ENCODE measurements at regions not wholly inside any gene's neighbourhood (a gene's known extent, or its start where the extent isn't known, plus 50 kb on each side); places are given as distances from the start of the nearest gene placed in this dataset.
"Not testable (repeated sequence)": the region's sequence is repeated elsewhere in the genome, so short reads cannot be mapped to it uniquely, and the experiment has no call there.

- in situ Hi-C loops (cut with HindIII; ENCODE audit: low pct_unique_long_range_greater_than_20kb, low sequenced_read_pairs), result no loop called here
- DNase-seq (ENCODE audit: low read depth, low spot score), result no peak
Measured at GRCh38 chr13:42373048-42373812, 101.3 kb downstream of the AKAP11 start.

- DNase-seq (ENCODE audit: low read depth, low spot score), result no peak
- in situ Hi-C loops (cut with HindIII; ENCODE audit: low pct_unique_long_range_greater_than_20kb, low sequenced_read_pairs), result no loop called here
Measured at GRCh38 chr13:42375663-42376062, 103.7 kb downstream of the AKAP11 start.

GRCh38 chr13:42377640-42378382 lies 105.9 kb downstream of the AKAP11 start:
- no peak for DNase-seq (ENCODE audit: low read depth, low spot score)
- in situ Hi-C loops (cut with HindIII; ENCODE audit: low pct_unique_long_range_greater_than_20kb, low sequenced_read_pairs), result no loop called here

GRCh38 chr13:42378383-42378780 lies 106.4 kb downstream of the AKAP11 start:
- in situ Hi-C loops (cut with HindIII; ENCODE audit: low pct_unique_long_range_greater_than_20kb, low sequenced_read_pairs), result no loop called here
- DNase-seq (ENCODE audit: low read depth, low spot score), result no peak

GRCh38 chr13:42379241-42379640 lies 107.3 kb downstream of the AKAP11 start:
- peak; percentile 86 for DNase-seq (ENCODE audit: low read depth, low spot score)
- in situ Hi-C loops (cut with HindIII; ENCODE audit: low pct_unique_long_range_greater_than_20kb, low sequenced_read_pairs), result no loop called here

- peak; percentile 13 for DNase-seq (ENCODE audit: low read depth, low spot score)
- in situ Hi-C loops (cut with HindIII; ENCODE audit: low pct_unique_long_range_greater_than_20kb, low sequenced_read_pairs), result no loop called here
Measured at GRCh38 chr13:42380420-42381164, 108.6 kb downstream of the AKAP11 start.

- DNase-seq (ENCODE audit: low read depth, low spot score), result no peak
- in situ Hi-C loops (cut with HindIII; ENCODE audit: low pct_unique_long_range_greater_than_20kb, low sequenced_read_pairs), result no loop called here
Measured at GRCh38 chr13:42381165-42381425, 109.1 kb downstream of the AKAP11 start.

- in situ Hi-C loops (cut with HindIII; ENCODE audit: low pct_unique_long_range_greater_than_20kb, low sequenced_read_pairs); DNase-seq (ENCODE audit: low read depth, low spot score): not testable (repeated sequence)
Measured at GRCh38 chr13:42381426-42381825, 109.5 kb downstream of the AKAP11 start.

GRCh38 chr13:42383025-42383424 lies 111.1 kb downstream of the AKAP11 start:
- no peak for DNase-seq (ENCODE audit: low read depth, low spot score)
- in situ Hi-C loops (cut with HindIII; ENCODE audit: low pct_unique_long_range_greater_than_20kb, low sequenced_read_pairs), result no loop called here

- no peak for DNase-seq (ENCODE audit: low read depth, low spot score)
- in situ Hi-C loops (cut with HindIII; ENCODE audit: low pct_unique_long_range_greater_than_20kb, low sequenced_read_pairs), result no loop called here
Measured at GRCh38 chr13:42384265-42384664, 112.3 kb downstream of the AKAP11 start.

GRCh38 chr13:42388326-42388725 lies 116.4 kb downstream of the AKAP11 start:
- no peak for DNase-seq (ENCODE audit: low read depth, low spot score)
- in situ Hi-C loops (cut with HindIII; ENCODE audit: low pct_unique_long_range_greater_than_20kb, low sequenced_read_pairs), result no loop called here

- in situ Hi-C loops (cut with HindIII; ENCODE audit: low pct_unique_long_range_greater_than_20kb, low sequenced_read_pairs), result no loop called here
- DNase-seq (ENCODE audit: low read depth, low spot score), result no peak
Measured at GRCh38 chr13:42389041-42389440, 117.1 kb downstream of the AKAP11 start.

- no peak for DNase-seq (ENCODE audit: low read depth, low spot score)
- in situ Hi-C loops (cut with HindIII; ENCODE audit: low pct_unique_long_range_greater_than_20kb, low sequenced_read_pairs), result no loop called here
Measured at GRCh38 chr13:42392180-42392579, 120.2 kb downstream of the AKAP11 start.

GRCh38 chr13:42392716-42393572 lies 121.0 kb downstream of the AKAP11 start:
- in situ Hi-C loops (cut with HindIII; ENCODE audit: low pct_unique_long_range_greater_than_20kb, low sequenced_read_pairs), result no loop called here
- DNase-seq (ENCODE audit: low read depth, low spot score), result no peak

GRCh38 chr13:42393573-42394360 lies 121.8 kb downstream of the AKAP11 start:
- in situ Hi-C loops (cut with HindIII; ENCODE audit: low pct_unique_long_range_greater_than_20kb, low sequenced_read_pairs), result no loop called here
- DNase-seq (ENCODE audit: low read depth, low spot score), result no peak

- DNase-seq (ENCODE audit: low read depth, low spot score), result no peak
- in situ Hi-C loops (cut with HindIII; ENCODE audit: low pct_unique_long_range_greater_than_20kb, low sequenced_read_pairs), result no loop called here
Measured at GRCh38 chr13:42394361-42394708, 122.4 kb downstream of the AKAP11 start.

GRCh38 chr13:42394711-42395085 lies 122.7 kb downstream of the AKAP11 start:
- in situ Hi-C loops (cut with HindIII; ENCODE audit: low pct_unique_long_range_greater_than_20kb, low sequenced_read_pairs), result no loop called here

More at GRCh38 chr13:42394711-42395085, 122.7 kb downstream of the AKAP11 start:
- DNase-seq (ENCODE audit: low read depth, low spot score), result no peak
